ENCODE measurements at regions not wholly inside any gene's neighbourhood (a gene's known extent, or its start where the extent isn't known, plus 50 kb on each side); places are given as distances from the start of the nearest gene placed in this dataset.
A peak's percentile ranks its signal among the peaks of the same experiment; 100 is the strongest.

DNA sequence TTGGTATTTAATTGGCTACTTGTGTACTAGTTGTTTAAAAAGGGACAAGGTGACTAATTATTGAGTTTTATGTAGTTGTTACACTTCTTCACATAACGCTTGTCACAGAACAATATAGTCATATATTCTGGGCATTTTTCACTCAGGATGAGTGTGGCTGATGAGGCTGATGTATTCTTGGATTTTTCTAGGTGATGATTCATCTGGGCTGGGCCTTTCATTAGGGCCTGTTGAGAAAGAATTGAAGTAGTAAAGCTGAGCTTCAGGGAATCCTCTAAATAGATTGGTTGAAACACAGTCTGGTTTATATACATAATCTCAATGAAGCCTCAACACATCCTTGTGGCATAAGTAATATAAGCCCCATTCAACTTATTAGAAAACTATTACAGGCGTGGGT is 445.7 kb downstream of the DAD1 start:
- no peak overlapping the region for H3K4me3 ChIP-seq (ENCODE audit: low read depth, low read length)
- DNase-seq (ENCODE audit: low read depth): no peak
- no peak for TF ChIP-seq CTCF (IDR thresholded peaks at IDR 0.05; ENCODE audit: low read depth, low read length, missing control alignments)

DNA sequence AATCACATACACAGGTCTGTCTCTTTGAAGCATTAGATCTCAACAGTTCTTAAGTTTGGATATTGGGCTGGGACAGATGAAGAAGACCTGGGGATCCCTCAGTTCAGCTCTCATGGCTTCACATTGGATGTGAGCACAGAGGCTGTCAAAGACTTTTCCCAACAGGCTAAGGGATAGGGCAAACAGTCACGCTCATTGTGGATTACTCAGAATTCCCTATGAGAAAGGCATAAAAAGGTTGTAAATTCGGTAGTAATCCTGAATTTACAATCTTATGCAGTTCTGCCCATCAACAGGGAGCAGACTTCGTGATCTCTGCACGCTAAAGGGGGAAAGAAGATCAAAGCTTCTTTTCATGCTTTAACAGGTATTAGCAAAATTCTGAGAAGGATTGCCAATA is 448.4 kb downstream of the DAD1 start:
- TF ChIP-seq CTCF (IDR thresholded peaks at IDR 0.05; ENCODE audit: low read depth, low read length, missing control alignments): no peak
- DNase-seq (ENCODE audit: low read depth): no peak
- no peak overlapping the region for H3K4me3 ChIP-seq (ENCODE audit: low read depth, low read length)

DNA sequence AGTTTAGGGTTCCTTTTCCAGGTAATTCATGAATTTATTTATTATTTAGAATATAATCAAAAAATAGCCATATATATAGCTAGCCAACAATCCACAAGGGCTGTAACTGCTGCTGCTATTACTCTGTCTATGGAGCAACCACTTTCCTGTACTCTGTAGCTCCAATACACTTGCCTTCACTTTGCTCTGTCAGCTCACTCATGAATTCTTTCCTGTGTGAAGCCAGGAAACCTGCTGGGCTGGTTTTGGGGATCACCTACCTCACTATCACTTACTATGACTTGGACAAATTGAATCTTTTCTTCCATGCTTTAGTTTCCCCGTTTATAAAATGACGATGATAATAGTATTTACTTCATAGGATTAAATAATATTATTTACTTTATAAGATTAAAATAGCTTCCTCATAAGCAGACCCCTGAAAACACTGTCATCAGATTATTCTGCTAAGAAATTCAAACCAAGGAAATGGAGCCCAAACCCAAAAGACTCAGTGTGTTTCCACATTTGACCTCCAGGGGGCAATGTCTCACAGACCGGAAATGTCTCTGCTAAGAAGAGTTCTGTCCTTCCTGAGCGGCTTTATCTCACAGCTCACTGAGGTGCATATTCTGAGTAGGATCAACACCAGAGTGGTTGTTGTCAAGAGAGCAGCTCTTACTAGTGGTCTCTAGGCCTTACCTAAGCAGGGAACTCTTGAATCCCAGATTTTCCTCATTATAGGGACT is 457.1 kb downstream of the DAD1 start:
- H3K4me3 ChIP-seq (ENCODE audit: low read depth, low read length): no peak overlapping the region
- DNase-seq (ENCODE audit: low read depth): no peak
- peak; percentile 69 for TF ChIP-seq CTCF (IDR thresholded peaks at IDR 0.05; ENCODE audit: low read depth, low read length, missing control alignments)

- H3K4me3 ChIP-seq (ENCODE audit: low read depth, low read length): no peak overlapping the region
- no peak for TF ChIP-seq CTCF (IDR thresholded peaks at IDR 0.05; ENCODE audit: low read depth, low read length, missing control alignments)
- no peak for DNase-seq (ENCODE audit: low read depth)
Observed at GRCh38 chr14:22124073-22124613, 450.5 kb upstream of the OR4E1 start.

GRCh38 chr14:22122829-22123560 is 449.4 kb upstream of the OR4E1 start:
- H3K4me3 ChIP-seq (ENCODE audit: low read depth, low read length): no peak overlapping the region
- TF ChIP-seq CTCF (IDR thresholded peaks at IDR 0.05; ENCODE audit: low read depth, low read length, missing control alignments): no peak
- no peak for DNase-seq (ENCODE audit: low read depth)

GRCh38 chr14:22122227-22122818 is 448.7 kb upstream of the OR4E1 start:
- H3K4me3 ChIP-seq (ENCODE audit: low read depth, low read length): no peak overlapping the region

More at GRCh38 chr14:22122227-22122818, 448.7 kb upstream of the OR4E1 start:
- no peak for DNase-seq (ENCODE audit: low read depth)
- TF ChIP-seq CTCF (IDR thresholded peaks at IDR 0.05; ENCODE audit: low read depth, low read length, missing control alignments): peak; percentile 28

All from GM12864 (cell line).